ENCODE measurements at regions not wholly inside any gene's neighbourhood (a gene's known extent, or its start where the extent isn't known, plus 50 kb on each side); places are given as distances from the start of the nearest gene placed in this dataset.

DNA sequence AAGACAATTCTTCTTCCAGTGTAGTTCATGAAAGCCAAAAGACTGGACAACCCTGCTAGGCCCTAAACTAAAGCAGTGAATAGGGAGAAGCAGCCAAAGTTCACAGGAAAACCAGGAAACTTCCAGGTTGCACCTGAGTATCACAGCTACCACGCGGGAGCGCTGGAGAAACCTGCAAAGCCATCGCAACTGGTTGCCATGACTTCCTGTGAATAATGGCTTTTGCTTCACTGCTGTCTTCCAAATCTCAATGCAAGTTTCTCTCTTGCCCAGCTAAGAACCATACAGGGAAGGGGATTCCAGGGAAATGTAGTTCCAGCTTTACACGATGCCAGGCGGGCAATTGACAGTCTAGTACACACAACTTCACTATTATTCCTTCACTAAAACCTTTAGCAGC is 114.1 kb downstream of the GXYLT1 start:
- TF ChIP-seq JUNB (IDR thresholded peaks at IDR 0.05) (no peak), ASH2L (IDR thresholded peaks at IDR 0.05; ENCODE audit: borderline replicate concordance, low read depth) (no peak), NFYB (IDR thresholded peaks at IDR 0.05; ENCODE audit: insufficient read depth, low read depth, low read length) (no peak), NR2F1 (conservative IDR thresholded peaks at IDR 0.05) (no peak), ZSCAN29 (IDR thresholded peaks at IDR 0.05) (no peak), SP1 (IDR thresholded peaks at IDR 0.05; ENCODE audit: low read depth, low read length) (no peak), ZNF384 (IDR thresholded peaks at IDR 0.05; ENCODE audit: borderline replicate concordance, low read depth, low read length) (no peak)
- intact Hi-C loops (cut with micrococcal nuclease; ENCODE audit: unreplicated experiment) (no loop called here), in situ Hi-C loops (cut with MboI) (no loop called here)
- no peak for DNase-seq (ENCODE audit: low read depth, low spot score)
- Histone ChIP-seq H2AFZ (ENCODE audit: control insufficient read depth, low read depth, low read length) (no peak overlapping the region), H3K79me2 (ENCODE audit: control insufficient read depth, insufficient read depth, low read length) (no peaks in the 10 kb centered on the region), H3K9ac (ENCODE audit: control insufficient read depth, insufficient read depth, low read length) (no peak overlapping the region), H3K4me1 (ENCODE audit: control insufficient read depth, insufficient read depth, low read length) (no peaks in the 10 kb centered on the region), H3K27me3 (replicated peaks in 1 of 2; ENCODE audit: control insufficient read depth in 2 of 2, insufficient read depth in 2 of 2, low read length in 1 of 2) (no peaks in the 10 kb centered on the region), H3K27ac (ENCODE audit: control insufficient read depth, insufficient read depth) (no peak overlapping the region), H4K20me1 (ENCODE audit: control insufficient read depth, insufficient read depth) (no peaks in the 10 kb centered on the region), H3K9me3 (replicated peaks; ENCODE audit: control insufficient read depth, insufficient read depth, low read length) (no peaks in the 10 kb centered on the region), H3K4me2 (ENCODE audit: control insufficient read depth, insufficient read depth) (no peak overlapping the region), H3K4me3 (no peak overlapping the region), H3K36me3 (ENCODE audit: control insufficient read depth in 2 of 2, insufficient read depth in 2 of 2, low read length in 1 of 2) (no peaks in the 10 kb centered on the region)
- no TSS peak for BruUV-seq (replicated peaks)
- ChIA-PET SMC1A (ENCODE audit: uncharacterized antibody, unreplicated experiment) (interaction anchor here (0.8 to 1.3 kb wide), 2 partner anchors 110 to 341 kb away, joined by 3 to 5 read pairs; no protein-coding TSS in a partner anchor), RAD21 (ENCODE audit: unreplicated experiment) (interaction anchor here (0.5 to 1.2 kb wide), 3 partner anchors 49 to 1084 kb away, joined by 3 read pairs; no protein-coding TSS in a partner anchor), POLR2A (no interaction called here), CTCF (interaction anchor here (1.3 to 1.4 kb wide), 2 partner anchors 29 to 753 kb away, joined by 3 read pairs; no protein-coding TSS in a partner anchor)
- ATAC-seq = no peak
- 94% methylated on average over 6 of the region's 6 CpGs for WGBS (ENCODE audit: insufficient coverage, insufficient replicate concordance, low lambda C conversion rate, missing lambda C conversion rate)
- FAIRE-seq = no peak

DNA sequence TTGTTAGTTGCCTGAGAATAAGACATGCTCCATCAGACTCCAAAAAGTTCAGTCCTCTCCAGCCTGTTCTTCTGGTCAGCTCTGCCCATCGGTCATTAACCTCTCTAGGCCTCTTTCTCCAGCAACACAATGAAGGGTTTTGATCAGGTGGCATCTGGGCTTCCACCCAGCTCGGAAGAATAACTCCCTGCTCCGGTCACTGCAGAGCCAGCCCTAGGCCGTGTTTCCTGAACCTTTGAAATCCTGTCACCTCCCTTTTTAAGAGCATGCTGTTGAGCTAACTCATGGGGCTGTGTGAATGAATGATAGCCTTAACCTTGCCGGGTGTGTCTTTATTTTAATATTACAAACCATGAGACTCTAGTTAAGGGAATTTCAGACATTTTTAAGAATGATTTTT is 117.1 kb downstream of the GXYLT1 start:
- Histone ChIP-seq H3K9ac (ENCODE audit: control insufficient read depth, insufficient read depth, low read length) (no peak overlapping the region), H4K20me1 (ENCODE audit: control insufficient read depth, insufficient read depth) (no peaks in the 10 kb centered on the region), H3K4me1 (ENCODE audit: control insufficient read depth, insufficient read depth, low read length) (peaks cover 4% of the 10 kb centered on the region; the same call in 1 of the 2 replicates), H3K79me2 (ENCODE audit: control insufficient read depth, insufficient read depth, low read length) (no peaks in the 10 kb centered on the region), H3K4me2 (ENCODE audit: control insufficient read depth, insufficient read depth) (no peak overlapping the region), H2AFZ (ENCODE audit: control insufficient read depth, low read depth, low read length) (no peak overlapping the region), H3K27ac (ENCODE audit: control insufficient read depth, insufficient read depth) (no peak overlapping the region), H3K9me3 (replicated peaks; ENCODE audit: control insufficient read depth, insufficient read depth, low read length) (no peaks in the 10 kb centered on the region), H3K36me3 (ENCODE audit: control insufficient read depth in 2 of 2, insufficient read depth in 2 of 2, low read length in 1 of 2) (no peaks in the 10 kb centered on the region), H3K27me3 (replicated peaks in 1 of 2; ENCODE audit: control insufficient read depth in 2 of 2, insufficient read depth in 2 of 2, low read length in 1 of 2) (no peaks in the 10 kb centered on the region), H3K4me3 (no peak overlapping the region)
- CTCF ChIA-PET = no interaction called here
- RAD21 ChIA-PET (ENCODE audit: unreplicated experiment) = no interaction called here
- SMC1A ChIA-PET (ENCODE audit: uncharacterized antibody, unreplicated experiment) = no interaction called here
- TF ChIP-seq, protein P1, sequence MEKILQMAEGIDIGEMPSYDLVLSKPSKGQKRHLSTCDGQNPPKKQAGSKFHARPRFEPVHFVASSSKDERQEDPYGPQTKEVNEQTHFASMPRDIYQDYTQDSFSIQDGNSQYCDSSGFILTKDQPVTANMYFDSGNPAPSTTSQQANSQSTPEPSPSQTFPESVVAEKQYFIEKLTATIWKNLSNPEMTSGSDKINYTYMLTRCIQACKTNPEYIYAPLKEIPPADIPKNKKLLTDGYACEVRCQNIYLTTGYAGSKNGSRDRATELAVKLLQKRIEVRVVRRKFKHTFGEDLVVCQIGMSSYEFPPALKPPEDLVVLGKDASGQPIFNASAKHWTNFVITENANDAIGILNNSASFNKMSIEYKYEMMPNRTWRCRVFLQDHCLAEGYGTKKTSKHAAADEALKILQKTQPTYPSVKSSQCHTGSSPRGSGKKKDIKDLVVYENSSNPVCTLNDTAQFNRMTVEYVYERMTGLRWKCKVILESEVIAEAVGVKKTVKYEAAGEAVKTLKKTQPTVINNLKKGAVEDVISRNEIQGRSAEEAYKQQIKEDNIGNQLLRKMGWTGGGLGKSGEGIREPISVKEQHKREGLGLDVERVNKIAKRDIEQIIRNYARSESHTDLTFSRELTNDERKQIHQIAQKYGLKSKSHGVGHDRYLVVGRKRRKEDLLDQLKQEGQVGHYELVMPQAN (conservative IDR thresholded peaks at IDR 0.05) = no peak
- TF ChIP-seq STAT1 (conservative IDR thresholded peaks at IDR 0.05) (no peak), NR2C2 (IDR thresholded peaks at IDR 0.05; ENCODE audit: borderline replicate concordance, control insufficient read depth, insufficient read length, low read depth) (no peak), DPF2 (IDR thresholded peaks at IDR 0.05) (no peak)
- TF ChIP-seq, protein P2, sequence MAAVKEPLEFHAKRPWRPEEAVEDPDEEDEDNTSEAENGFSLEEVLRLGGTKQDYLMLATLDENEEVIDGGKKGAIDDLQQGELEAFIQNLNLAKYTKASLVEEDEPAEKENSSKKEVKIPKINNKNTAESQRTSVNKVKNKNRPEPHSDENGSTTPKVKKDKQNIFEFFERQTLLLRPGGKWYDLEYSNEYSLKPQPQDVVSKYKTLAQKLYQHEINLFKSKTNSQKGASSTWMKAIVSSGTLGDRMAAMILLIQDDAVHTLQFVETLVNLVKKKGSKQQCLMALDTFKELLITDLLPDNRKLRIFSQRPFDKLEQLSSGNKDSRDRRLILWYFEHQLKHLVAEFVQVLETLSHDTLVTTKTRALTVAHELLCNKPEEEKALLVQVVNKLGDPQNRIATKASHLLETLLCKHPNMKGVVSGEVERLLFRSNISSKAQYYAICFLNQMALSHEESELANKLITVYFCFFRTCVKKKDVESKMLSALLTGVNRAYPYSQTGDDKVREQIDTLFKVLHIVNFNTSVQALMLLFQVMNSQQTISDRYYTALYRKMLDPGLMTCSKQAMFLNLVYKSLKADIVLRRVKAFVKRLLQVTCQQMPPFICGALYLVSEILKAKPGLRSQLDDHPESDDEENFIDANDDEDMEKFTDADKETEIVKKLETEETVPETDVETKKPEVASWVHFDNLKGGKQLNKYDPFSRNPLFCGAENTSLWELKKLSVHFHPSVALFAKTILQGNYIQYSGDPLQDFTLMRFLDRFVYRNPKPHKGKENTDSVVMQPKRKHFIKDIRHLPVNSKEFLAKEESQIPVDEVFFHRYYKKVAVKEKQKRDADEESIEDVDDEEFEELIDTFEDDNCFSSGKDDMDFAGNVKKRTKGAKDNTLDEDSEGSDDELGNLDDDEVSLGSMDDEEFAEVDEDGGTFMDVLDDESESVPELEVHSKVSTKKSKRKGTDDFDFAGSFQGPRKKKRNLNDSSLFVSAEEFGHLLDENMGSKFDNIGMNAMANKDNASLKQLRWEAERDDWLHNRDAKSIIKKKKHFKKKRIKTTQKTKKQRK (IDR thresholded peaks at IDR 0.05; ENCODE audit: low read depth, low read length) = no peak
- in situ Hi-C loops (cut with MboI) = no loop called here
- intact Hi-C loops (cut with micrococcal nuclease; ENCODE audit: unreplicated experiment) = loop anchor here (10.0 kb wide), 3 partner anchors 307 to 513 kb away; no protein-coding TSS in a partner anchor
- BruUV-seq (replicated peaks) = no TSS peak
- 62% methylated on average over 5 of the region's 5 CpGs for WGBS (ENCODE audit: insufficient coverage, insufficient replicate concordance, low lambda C conversion rate, missing lambda C conversion rate)
- no peak for DNase-seq (ENCODE audit: low read depth, low spot score)
- no peak for ATAC-seq
- POLR2A ChIA-PET = no interaction called here
- FAIRE-seq = no peak

Data from GM12878 (cell line).